ENCODE measurements at regions not wholly inside any gene's neighbourhood (a gene's known extent, or its start where the extent isn't known, plus 50 kb on each side); places are given as distances from the start of the nearest gene placed in this dataset.

GRCh38 chr13:44764302-44764692 is 188.2 kb upstream of the TSC22D1 start:
- TF ChIP-seq CTCF (IDR thresholded peaks at IDR 0.05), result no peak
- TF ChIP-seq POLR2A (IDR thresholded peaks at IDR 0.05), result peak; percentile 75
- no peak for TF ChIP-seq EP300 (IDR thresholded peaks at IDR 0.05; ENCODE audit: low read depth)
